ENCODE measurements at regions not wholly inside any gene's neighbourhood (a gene's known extent, or its start where the extent isn't known, plus 50 kb on each side); places are given as distances from the start of the nearest gene placed in this dataset.

- TF ChIP-seq YY1 (IDR thresholded peaks at IDR 0.05; ENCODE audit: low read depth) (no peak), USF1 (IDR thresholded peaks at IDR 0.05) (no peak), RAD21 (IDR thresholded peaks at IDR 0.05; ENCODE audit: low read depth) (no peak), EGR1 (IDR thresholded peaks at IDR 0.05) (no peak), REST (IDR thresholded peaks at IDR 0.05; ENCODE audit: low read depth) (no peak), CREB1 (IDR thresholded peaks at IDR 0.05; ENCODE audit: low read depth) (no peak), TEAD4 (IDR thresholded peaks at IDR 0.05) (no peak), MAX (IDR thresholded peaks at IDR 0.05) (no peak), EP300 (IDR thresholded peaks at IDR 0.05; ENCODE audit: borderline replicate concordance) (no peak), TAF1 (IDR thresholded peaks at IDR 0.05; ENCODE audit: low read depth) (no peak), CEBPB (IDR thresholded peaks at IDR 0.05) (no peak), TCF12 (IDR thresholded peaks at IDR 0.05; ENCODE audit: low read depth) (no peak), ZBTB7A (IDR thresholded peaks at IDR 0.05; ENCODE audit: low read depth) (no peak), NFIC (IDR thresholded peaks at IDR 0.05) (no peak), FOXM1 (IDR thresholded peaks at IDR 0.05; ENCODE audit: borderline replicate concordance, low read depth) (no peak)
Observed at GRCh38 chr11:126115816-126116331, 53.2 kb upstream of the CDON start.

- TF ChIP-seq NFIC (IDR thresholded peaks at IDR 0.05) (peak; percentile 57), EP300 (IDR thresholded peaks at IDR 0.05; ENCODE audit: borderline replicate concordance) (no peak), CREB1 (IDR thresholded peaks at IDR 0.05; ENCODE audit: low read depth) (no peak)
Observed at GRCh38 chr11:126115127-126115495, 52.4 kb upstream of the CDON start.

- TF ChIP-seq ZBTB7A (IDR thresholded peaks at IDR 0.05; ENCODE audit: low read depth) (0 out of 2 replicates have a peak, but pooled peaks have one; percentile 4), EP300 (IDR thresholded peaks at IDR 0.05; ENCODE audit: borderline replicate concordance) (no peak)
Observed at GRCh38 chr11:126114486-126115126, 51.9 kb upstream of the CDON start.

GRCh38 chr11:126113963-126114362 lies 51.3 kb upstream of the CDON start:
- TF ChIP-seq YY1 (IDR thresholded peaks at IDR 0.05; ENCODE audit: low read depth) = no peak
- 0 out of 2 replicates have a peak, but pooled peaks have one; percentile 13 for TF ChIP-seq ZBTB7A (IDR thresholded peaks at IDR 0.05; ENCODE audit: low read depth)

GRCh38 chr11:126113515-126113957 lies 50.9 kb upstream of the CDON start:
- TF ChIP-seq TEAD4 (IDR thresholded peaks at IDR 0.05) (peak; percentile 55), USF1 (IDR thresholded peaks at IDR 0.05) (peak; percentile 91), YY1 (IDR thresholded peaks at IDR 0.05; ENCODE audit: low read depth) (0 out of 2 replicates have a peak, but pooled peaks have one; percentile 12), CEBPB (IDR thresholded peaks at IDR 0.05) (no peak), EGR1 (IDR thresholded peaks at IDR 0.05) (no peak), TAF1 (IDR thresholded peaks at IDR 0.05; ENCODE audit: low read depth) (peak; percentile 33; the same call in 1 of the 2 replicates), REST (IDR thresholded peaks at IDR 0.05; ENCODE audit: low read depth) (no peak), FOXM1 (IDR thresholded peaks at IDR 0.05; ENCODE audit: borderline replicate concordance, low read depth) (no peak), EP300 (IDR thresholded peaks at IDR 0.05; ENCODE audit: borderline replicate concordance) (no peak), CREB1 (IDR thresholded peaks at IDR 0.05; ENCODE audit: low read depth) (no peak), ZBTB7A (IDR thresholded peaks at IDR 0.05; ENCODE audit: low read depth) (0 out of 2 replicates have a peak, but pooled peaks have one; percentile 10), RAD21 (IDR thresholded peaks at IDR 0.05; ENCODE audit: low read depth) (0 out of 2 replicates have a peak, but pooled peaks have one; percentile 19), TCF12 (IDR thresholded peaks at IDR 0.05; ENCODE audit: low read depth) (0 out of 2 replicates have a peak, but pooled peaks have one; percentile 12), MAX (IDR thresholded peaks at IDR 0.05) (peak; percentile 95), NFIC (IDR thresholded peaks at IDR 0.05) (peak; percentile 75)

GRCh38 chr11:126113012-126113411 lies 50.3 kb upstream of the CDON start:
- TF ChIP-seq FOXM1 (IDR thresholded peaks at IDR 0.05; ENCODE audit: borderline replicate concordance, low read depth) (no peak), TEAD4 (IDR thresholded peaks at IDR 0.05) (no peak), EP300 (IDR thresholded peaks at IDR 0.05; ENCODE audit: borderline replicate concordance) (no peak), EGR1 (IDR thresholded peaks at IDR 0.05) (no peak), TCF12 (IDR thresholded peaks at IDR 0.05; ENCODE audit: low read depth) (no peak), USF1 (IDR thresholded peaks at IDR 0.05) (no peak), MAX (IDR thresholded peaks at IDR 0.05) (no peak), REST (IDR thresholded peaks at IDR 0.05; ENCODE audit: low read depth) (no peak), ZBTB7A (IDR thresholded peaks at IDR 0.05; ENCODE audit: low read depth) (no peak), RAD21 (IDR thresholded peaks at IDR 0.05; ENCODE audit: low read depth) (no peak), NFIC (IDR thresholded peaks at IDR 0.05) (no peak), CREB1 (IDR thresholded peaks at IDR 0.05; ENCODE audit: low read depth) (no peak), TAF1 (IDR thresholded peaks at IDR 0.05; ENCODE audit: low read depth) (no peak), CEBPB (IDR thresholded peaks at IDR 0.05) (no peak), YY1 (IDR thresholded peaks at IDR 0.05; ENCODE audit: low read depth) (no peak)
